GM18868 (cell line): ENCODE measurements at regions not wholly inside any gene's neighbourhood (a gene's known extent, or its start where the extent isn't known, plus 50 kb on each side); places are given as distances from the start of the nearest gene placed in this dataset.
"Not testable (repeated sequence)": the region's sequence is repeated elsewhere in the genome, so short reads cannot be mapped to it uniquely, and the experiment has no call there.

Source experiments
- ATAC-seq: cut with Tn5 transposase; IDR thresholded peaks from one replicate; pipeline ENCODE4 v1.9.1; 2021; ENCODE audit warnings: mild to moderate bottlenecking, moderate library complexity; ENCODE audit not compliant: unreplicated experiment

GRCh38 chr20:29319725-29320124 is 1937.7 kb upstream of the DEFB115 start:
- no peak for ATAC-seq

DNA sequence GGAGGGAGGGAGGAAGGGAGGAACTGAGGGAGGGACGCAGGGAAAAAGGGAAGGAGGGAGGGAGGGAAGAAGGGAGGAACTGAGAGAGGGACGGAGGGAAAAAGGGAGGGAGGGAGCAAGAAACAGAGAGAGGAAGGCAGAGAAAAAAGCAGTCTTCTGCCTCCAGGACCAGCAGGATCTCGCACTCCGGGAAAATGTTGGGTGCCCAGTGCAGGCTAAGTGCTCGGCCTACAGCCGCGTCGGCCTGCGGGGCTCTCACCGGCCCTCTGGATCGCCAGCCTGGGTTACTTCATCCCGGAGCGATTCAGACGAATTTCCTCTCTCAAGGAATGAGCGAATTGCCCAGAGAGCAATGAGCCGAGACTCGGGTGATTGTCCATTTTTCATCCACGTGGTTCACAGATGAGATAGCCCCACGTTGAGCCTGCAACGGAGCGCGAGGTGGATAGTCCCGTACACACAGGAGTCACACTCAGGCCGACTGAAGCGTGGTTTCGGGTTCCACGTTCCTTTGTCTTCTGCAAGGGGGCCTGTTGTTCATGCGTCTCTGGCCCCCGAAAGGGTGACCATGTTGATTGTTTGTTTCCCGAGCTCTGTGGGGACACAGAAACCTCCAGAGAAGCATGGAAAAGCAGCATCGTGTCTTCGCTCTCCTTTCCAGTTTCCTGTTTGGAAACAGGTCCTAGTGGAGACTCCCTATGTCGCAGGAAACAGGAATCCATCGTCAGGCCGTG is 1937.1 kb upstream of the DEFB115 start:
- not testable (repeated sequence) for ATAC-seq

- not testable (repeated sequence) for ATAC-seq
These were observed 1933.6 kb upstream of the DEFB115 start for GRCh38 chr20:29323631-29324515.

- not testable (repeated sequence) for ATAC-seq
These were observed 1932.8 kb upstream of the DEFB115 start for GRCh38 chr20:29324516-29325303.

GRCh38 chr20:29325304-29325640 is 1932.2 kb upstream of the DEFB115 start:
- no peak for ATAC-seq

DNA sequence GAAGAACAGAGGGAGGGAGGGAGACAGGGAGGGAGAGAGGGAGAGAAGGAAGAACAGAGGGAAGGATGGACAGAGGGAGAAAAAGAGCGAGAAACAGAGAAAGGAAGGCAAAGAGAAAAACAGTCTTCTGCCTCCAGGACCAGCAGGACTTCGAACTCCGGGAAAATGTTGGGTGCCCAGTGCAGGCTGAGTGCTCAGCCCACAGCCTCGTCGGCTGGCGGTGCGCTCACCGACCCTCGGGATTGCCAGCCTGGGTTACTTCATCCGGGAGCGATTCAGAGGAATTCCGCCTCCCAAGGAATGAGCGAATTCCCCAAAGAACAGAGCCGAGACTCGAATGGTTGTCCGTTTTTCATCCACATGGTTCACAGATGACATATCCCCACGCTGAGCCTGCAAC is 1931.7 kb upstream of the DEFB115 start:
- not testable (repeated sequence) for ATAC-seq

GRCh38 chr20:29326376-29327070 is 1930.9 kb upstream of the DEFB115 start:
- ATAC-seq, result no peak

DNA sequence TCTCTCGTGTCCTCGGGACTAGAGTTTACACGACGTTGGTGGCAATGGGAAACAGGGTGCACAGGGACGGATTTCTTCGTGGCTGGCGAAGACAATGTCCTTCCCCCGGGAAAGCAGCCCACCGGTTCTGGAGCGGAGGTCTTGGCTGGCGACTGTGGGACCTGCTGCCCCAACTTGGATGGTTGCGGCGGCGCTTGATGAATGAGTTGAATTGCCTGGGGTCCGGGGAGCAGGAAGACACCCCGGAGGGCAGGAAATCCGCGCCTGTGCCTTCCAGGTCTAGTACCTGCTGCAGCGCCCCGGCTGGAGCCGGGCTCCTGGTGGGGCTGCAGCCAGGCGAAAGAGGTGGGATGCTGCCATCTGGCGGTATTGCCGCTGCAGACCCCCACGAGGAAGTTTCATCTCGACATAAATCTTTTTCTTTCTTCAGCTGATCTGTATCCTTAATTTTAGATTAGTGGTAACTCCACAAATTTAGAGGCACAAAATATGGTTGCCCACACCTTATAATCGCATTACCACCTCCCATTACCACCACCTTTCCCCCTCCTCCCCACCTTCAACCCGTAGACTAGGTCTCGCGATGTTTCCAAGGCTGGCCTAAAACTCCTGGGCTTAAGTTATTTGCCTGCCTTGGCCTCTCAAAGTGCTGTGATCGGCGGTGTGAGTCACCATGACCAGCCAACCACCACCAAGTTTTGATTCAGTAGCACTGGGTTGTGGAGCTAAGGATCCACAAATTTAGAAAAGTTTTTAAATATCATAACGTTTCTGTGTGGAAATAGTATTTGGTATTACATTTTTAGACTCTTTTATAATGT is 1929.7 kb upstream of the DEFB115 start:
- ATAC-seq, result not testable (repeated sequence)

- ATAC-seq, result not testable (repeated sequence)
These were observed 1926.9 kb upstream of the DEFB115 start for GRCh38 chr20:29330429-29331115.

DNA sequence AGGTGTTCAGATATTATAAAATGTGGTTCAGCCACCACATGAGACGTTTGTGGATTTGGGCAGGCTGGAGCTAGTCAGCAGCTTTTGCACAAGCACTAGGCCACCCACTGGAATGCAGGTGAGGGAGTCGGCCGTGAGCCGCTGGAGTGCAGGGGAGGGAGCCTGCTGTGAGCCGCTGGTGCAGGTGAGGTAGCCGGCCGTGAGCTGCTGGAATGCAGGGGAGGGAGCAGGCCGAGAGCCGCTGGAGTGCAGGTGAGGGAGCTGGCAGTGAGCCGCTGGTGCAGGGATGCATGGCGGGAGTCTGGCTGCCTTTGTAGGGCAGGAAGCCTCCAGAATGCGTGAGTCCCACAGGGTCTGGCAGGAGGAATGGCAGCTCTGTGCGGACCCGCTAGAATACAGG is 1907.6 kb upstream of the DEFB115 start:
- no peak for ATAC-seq

DNA sequence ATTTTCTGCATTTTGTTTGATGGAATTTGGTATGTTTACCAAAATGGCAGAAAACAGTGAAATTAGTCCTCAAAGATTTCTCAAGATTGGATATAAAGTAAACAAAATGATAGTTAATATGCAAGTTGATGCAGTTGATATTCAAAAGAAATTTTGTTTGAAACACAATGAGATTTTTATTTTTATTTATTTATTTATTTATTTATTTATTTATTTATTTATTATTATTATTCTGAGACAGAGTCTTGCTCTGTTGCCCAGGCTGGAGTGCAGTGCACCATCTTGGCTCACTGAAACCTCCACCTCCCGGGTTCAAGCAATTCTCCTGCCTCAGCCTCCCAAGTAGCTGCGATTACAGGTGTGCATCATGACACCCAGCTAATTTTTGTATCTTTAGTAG is 1881.5 kb upstream of the DEFB115 start:
- not testable (repeated sequence) for ATAC-seq

DNA sequence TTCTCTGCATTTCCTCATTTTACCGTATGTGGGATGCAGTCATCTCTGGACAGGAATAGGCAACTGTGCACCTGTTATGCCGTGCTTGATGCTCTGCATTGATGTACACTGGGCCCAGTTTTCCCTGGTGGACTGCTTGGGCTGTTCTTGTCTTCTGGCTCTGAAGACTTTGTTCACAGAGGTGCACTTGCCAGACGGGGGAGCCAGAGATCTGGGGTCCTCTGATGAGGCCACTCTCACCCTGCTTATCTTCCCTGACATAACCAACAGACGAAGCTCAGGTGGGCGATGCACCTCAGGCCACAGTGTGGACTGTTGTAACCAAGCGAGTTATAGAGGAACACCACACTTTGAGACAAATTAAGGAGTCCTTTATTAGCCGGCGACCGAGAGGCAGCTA is 1864.6 kb upstream of the DEFB115 start:
- ATAC-seq, result not testable (repeated sequence)

- ATAC-seq, result no peak
These were observed 1849.3 kb upstream of the DEFB115 start for GRCh38 chr20:29408034-29408695.

DNA sequence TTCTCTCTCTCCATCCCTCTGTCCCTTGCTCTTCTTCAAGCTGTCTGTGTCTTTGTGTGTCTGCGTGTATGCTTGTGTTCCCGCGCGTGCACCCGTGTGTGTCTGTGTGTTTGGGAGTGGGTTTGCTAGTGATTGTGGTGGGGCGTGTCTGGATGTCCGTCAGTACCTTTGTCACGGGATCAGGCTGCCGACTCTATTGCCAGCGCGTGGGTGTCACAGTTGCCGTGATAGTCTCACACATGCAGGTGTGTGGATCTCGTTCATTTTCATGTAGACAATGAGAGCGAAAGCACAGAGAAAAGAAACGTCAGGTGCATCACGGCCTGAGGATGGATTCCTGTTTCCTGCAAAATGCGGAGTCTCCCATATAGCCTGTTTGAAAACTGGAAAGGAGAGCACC is 1848.8 kb upstream of the DEFB115 start:
- ATAC-seq, result not testable (repeated sequence)

- ATAC-seq, result not testable (repeated sequence)
These were observed 1848.2 kb upstream of the DEFB115 start for GRCh38 chr20:29409160-29409689.

GRCh38 chr20:29409833-29410805 is 1847.3 kb upstream of the DEFB115 start:
- no peak for ATAC-seq

- ATAC-seq, result no peak
These were observed 1846.5 kb upstream of the DEFB115 start for GRCh38 chr20:29410806-29411457.
